ENCODE measurements at regions not wholly inside any gene's neighbourhood (a gene's known extent, or its start where the extent isn't known, plus 50 kb on each side); places are given as distances from the start of the nearest gene placed in this dataset.

GRCh38 chr2:240277073-240277806, 136.8 kb upstream of the OTOS start (continued):
- TF ChIP-seq ATF3 (IDR thresholded peaks at IDR 0.05; ENCODE audit: insufficient read depth, low read depth, low read length) (no peak), TEAD4 (IDR thresholded peaks at IDR 0.05; ENCODE audit: low read depth, low read length) (no peak), SP1 (IDR thresholded peaks at IDR 0.05; ENCODE audit: low read depth, low read length) (no peak)

All from H1 (cell line).